HCEC 1CT (cell line): ENCODE measurements at regions not wholly inside any gene's neighbourhood (a gene's known extent, or its start where the extent isn't known, plus 50 kb on each side); places are given as distances from the start of the nearest gene placed in this dataset.

Experiments used
- DNase-seq: peaks from one replicate; pipeline ENCODE4 v3.0.0-alpha.2; 2017

DNA sequence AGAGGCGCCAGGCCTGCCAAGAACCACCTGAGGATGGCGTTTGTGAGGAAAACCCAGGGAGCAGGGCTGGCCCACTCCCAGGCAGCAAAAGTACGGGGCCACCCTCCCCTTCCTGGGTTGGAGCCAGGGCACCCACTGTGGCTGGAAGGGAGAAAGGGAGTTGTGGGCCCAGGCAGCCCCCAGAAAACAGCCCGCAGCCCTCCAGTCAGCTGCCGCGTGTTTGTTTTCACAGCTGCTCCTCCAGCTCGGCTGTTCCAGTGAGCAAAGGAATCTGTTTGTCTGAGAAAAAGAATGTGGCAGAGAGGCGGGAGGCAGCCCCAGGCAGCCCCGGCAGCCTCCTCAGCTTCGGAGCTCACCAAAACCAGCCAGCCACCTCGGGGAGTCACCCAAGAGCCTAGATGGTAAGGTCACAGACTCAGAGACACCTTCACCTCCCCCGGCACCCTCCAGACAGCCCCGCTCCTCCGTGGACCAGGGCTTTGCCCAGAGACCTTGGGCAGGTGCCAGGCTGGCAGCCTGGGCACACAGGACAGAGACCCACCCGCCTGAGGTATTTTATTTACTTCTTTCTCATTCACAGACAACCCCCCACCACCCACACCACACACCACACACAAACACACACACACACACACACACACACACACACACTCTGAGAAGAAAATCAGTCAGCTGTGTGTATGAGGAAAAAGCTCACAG lies 338.1 kb downstream of the BCOR start:
- DNase-seq: peak; percentile 37

DNA sequence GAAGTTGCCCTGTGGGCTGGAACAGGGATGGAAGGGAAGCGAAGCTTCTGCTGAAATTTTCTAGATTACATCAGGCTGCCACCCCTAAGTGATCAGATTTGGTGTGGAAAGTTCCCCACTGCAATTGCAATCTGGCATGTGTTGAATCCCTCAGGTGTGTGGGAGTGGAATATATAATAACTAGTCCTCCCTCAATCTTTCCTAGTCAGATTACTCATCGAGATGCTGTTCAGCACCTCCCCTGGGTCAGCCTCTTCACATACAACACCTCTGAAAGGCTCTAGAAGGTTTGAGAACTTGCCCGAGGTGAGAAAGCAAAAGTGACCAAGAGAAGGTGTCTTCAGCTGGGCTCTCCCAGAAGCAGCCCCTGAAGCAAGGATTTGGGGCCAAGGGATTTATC lies 336.8 kb downstream of the BCOR start:
- DNase-seq: no peak

DNA sequence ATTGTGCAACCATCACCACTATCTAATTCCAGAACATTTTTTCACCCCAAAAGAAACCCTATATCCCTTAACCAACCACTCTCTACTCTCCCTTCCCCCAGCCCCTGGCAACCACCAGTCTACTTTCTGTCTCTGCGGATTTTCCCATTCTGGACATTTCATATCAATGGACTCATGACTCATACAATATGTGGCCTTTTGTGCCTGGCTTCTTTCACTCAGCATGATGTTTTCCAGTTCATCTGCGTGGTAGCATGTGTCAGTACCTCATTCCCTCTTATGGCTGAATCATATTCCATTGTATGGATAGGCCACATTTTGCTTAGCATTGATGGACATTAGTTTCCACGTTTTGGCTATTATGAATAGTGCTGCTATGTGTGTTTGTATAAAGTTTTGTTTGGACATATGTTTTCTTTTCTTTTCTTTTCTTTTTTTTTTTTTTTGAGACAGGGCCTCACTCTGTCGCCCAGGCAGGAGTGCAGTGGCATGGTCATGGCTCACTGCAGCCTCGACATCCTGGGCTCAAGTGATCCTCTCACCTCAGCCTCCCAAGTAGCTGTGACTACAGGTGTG lies 335.4 kb downstream of the BCOR start:
- peak; percentile 49 for DNase-seq

DNA sequence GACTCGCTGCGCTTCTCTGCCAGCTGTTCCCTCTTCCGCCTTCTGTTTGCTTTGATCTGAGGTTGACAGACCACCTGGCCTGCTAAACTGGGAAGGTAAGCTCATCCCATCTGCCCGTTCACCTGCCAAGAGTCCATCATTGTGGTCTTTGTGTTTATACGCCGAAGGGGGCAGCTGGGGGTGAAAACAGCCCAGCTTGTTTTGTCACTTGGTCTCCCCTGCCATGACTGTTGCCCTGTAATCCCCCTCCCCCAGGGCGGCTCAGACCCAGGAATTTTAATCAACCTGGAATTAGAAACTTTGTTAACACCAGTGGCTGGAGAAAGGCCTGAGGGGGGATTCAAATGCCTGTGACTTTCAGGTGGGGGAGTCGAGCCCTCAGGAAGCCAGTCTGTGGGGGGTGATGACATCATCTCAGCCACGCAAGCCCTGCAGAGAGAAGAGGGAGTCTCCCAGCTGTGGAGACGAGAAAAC lies 333.3 kb downstream of the BCOR start:
- no peak for DNase-seq

DNA sequence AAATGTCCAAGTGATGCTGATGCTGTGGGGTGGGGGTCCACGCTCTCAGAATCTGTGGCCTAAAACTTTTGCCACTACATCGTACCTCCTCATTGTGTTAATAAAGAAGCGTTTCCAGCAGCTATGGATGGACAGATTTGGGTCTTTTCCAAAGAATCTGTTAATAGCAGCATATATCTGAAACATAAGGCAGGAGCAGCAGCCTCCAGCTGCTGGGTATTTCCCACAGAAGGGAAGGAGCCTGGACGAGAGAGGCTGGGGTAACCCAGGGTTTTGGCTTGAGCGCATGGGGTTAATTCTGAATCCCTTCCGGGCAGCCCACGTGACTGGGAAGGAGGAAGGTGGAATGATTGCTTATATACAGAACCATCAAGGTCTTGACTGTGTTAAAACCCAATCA lies 332.4 kb downstream of the BCOR start:
- no peak for DNase-seq

DNA sequence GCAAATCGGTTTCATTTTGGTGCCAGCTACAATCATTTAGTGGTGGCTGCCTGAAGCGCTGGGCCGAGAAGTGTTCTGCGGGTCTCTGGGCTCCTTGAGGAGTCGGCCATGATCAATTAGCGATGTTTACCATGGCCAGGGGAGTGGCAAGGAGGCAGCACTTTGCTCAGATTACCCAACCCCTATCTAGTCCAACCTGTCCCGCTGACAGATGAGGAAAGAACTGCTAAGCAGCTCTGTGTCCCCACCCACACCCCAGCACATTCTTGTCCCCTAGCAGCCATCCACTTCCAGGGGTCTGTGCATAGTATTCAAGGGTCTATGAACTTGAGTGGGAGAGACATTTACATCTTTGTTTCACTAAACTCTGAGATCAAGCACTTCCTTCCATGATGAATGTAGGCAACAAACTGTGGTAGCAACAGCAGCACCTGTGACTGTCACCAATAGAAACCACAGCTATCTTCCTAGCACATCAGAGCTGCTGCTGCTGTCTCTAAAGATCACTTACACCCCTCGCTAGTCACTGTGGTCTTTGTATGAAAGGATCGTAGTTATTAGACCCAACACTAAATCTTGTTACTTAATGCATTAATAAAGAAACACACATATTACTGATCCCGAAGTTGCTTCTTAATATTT lies 331.6 kb downstream of the BCOR start:
- no peak for DNase-seq

DNA sequence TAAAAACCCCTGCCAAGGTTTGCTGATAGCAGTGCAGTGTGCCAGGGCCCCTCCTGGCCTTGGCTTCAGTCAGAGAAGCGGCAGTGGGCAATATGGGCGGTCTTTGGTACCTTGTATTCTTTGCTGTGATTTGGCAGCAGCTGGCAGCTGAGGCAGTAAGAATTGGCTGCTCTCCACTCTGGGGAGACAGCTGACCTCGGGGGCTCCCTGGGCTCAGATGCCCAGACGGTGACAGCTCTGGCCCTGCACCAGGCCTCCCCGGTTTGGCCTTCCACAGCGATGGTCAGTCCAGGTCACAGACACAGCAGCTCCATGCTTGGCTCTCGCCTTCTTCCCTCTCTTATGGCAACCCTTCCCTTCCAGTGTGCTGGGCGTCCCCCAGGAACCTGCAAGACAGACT lies 330.9 kb downstream of the BCOR start:
- DNase-seq: no peak

DNA sequence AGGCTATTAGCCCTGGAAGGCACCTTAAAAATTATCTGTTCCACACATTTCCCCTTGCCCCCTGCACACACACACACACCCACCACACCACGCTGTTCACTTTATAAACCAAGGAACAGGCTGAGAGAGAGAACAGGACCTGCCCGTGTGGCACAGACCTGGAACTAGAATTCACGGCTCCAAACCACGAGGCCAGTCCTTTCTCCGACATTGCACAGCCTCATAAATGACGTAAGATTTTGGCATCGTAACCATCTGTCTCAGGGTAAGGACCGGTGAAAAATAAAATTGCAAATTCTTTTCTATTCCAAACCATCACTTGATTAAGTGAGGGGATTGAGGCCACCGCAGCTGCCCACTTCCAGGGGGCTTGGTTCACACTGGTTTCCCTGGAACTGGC lies 330.3 kb downstream of the BCOR start:
- no peak for DNase-seq

DNA sequence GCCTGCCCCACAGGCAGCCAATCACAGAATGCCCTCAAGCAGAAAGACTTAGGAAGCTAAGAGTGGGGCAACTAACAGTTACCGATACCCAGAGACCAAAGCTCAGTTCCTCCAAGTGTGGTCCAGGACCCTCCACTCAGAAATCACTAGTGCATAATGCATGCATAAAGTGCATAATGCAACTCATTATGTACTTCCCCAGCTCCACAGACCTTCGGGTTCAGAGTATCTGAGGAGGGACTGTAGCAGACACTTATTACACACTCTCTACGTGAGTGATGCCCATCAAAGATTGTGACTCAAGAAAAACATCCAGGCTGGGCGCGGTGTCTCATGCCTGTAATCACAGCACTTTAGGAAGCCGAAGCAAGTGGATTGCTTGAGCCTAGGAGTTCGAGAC lies 328.0 kb downstream of the BCOR start:
- no peak for DNase-seq

DNA sequence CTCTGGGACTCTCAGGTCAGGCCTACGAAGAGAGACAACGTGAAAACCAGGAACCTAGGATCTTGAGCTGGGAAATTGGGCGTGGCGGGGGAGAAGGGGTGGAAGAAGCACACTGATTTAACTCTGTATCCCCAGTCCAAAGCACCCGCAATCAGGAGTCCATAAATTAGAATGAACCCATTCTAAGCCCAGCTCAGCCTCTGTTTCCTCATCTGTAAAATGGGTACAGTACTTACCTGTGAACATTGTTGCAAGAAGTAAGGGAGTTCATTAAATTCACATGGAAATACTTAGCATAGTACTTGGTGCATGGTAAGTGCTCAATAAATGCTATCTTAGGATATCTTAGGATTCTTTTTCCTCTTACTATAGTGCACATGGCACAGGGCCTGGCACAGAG lies 326.7 kb downstream of the BCOR start:
- no peak for DNase-seq

DNA sequence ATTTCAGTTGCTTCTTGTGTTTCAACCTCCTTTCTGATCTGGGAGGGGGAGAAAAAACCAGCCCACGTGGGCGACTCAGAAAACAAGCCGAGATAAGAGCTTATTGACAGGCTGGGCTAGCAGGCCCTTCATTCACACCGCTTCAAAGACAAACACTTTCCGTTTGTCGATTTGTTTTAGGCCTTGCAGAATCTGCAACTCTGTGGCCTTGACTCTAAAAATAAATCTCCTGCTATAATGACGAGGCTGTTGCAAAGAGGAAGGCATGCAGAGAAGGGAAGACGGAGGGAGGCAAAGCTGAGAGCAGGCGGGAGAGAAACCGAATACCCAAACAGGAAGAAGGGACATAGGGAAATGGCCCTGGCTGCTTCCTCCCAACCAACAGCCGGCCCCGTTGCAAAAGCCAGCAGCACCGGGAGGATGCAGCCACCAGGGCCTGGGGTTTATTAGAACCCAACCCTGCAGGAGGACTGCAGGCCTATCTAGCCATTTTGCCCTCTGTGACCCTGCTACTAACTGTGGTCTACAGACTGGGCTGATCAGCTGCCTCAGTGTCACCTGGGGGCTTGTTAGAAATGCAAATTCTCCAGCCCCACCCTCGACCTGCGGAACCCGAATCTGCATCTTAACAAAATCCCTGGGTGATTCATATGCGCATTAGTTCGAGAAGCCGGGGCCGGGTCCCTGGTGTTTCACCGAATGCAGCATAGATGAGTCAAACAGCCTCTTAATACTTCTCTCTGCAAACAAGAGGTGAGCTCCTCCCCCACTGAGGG lies 325.5 kb downstream of the BCOR start:
- DNase-seq: no peak

DNA sequence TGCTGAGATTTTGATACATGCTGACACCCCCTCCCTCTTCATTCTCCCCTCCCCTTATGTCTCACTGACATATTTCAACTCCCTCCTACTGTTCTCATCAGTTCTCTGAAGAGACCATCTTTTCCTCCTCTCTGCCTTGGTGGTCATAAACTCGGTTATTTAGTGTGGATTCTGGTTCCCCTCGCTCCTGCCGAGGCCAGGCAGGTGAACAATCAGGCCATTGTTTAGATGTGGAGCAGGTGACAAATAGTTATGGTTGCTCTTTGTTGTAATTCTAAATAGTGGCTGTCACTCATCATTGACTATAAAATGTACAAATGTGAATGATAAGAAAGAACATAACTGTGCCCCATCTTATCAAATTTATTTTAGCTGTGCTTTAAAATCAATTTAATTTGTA lies 324.6 kb downstream of the BCOR start:
- DNase-seq: no peak

DNA sequence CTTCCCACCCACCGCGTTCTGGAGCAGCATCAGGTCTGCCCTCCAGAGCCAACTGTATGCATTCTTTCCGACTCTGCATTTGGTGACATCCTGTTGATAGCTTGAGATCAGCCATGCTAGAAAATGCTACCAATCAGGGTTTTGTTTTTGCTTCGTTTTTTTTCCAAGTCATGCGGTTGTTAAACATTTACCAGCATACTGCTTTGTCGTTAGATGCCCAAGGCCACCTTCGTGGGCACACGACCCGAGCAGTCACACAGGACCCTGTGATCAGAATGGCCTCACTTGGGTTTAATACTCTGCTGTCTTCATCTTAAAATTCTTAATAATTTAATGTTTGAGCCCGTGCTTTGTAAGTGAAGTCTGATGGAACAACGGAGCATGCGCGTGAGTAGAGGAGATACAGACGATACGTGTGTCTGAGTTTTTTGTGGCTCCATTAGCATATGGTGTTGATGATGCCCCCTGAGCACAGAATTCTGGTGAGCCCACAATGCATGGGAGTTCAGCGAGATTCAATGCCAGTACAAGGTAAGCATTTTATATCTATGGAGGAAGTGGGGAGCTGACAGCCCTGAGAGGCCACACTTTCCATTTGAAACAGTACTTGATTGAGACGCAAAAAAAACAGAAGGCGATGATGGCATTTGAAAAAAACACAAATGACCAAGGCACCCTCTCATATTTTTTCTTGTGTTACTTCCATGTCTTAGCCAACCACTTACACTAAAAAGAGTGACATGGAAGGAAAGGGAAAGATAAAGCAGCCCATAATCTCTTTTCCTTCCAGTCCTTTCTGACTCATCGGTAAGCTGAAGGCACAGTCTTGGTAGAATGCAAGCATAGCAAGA lies 323.6 kb downstream of the BCOR start:
- DNase-seq: no peak

DNA sequence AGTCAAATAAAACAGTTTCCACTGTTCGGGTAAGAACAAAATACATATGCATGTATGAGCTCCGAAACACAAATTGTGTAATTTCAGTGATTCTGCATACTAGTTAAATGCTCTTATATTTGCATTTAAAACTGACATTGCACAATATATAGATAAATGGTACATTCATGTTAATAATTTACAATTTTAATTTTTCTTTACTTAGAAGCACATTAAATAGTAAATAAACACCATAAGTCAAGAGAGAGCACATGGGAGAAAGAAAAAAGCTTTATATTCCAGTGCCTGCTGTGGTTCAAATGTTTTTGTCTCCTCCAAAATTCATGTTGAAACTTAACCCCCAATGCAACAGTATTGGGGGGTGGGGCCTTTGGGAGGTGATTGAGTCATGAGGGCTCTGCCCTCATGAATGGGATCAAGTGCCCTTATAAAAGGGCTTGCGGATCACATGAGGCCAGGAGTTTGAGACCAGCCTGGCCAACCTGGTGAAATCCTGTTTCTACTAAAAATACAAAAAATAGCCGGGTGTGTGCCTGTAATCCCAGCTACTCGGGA lies 322.9 kb downstream of the BCOR start:
- DNase-seq: no peak

DNA sequence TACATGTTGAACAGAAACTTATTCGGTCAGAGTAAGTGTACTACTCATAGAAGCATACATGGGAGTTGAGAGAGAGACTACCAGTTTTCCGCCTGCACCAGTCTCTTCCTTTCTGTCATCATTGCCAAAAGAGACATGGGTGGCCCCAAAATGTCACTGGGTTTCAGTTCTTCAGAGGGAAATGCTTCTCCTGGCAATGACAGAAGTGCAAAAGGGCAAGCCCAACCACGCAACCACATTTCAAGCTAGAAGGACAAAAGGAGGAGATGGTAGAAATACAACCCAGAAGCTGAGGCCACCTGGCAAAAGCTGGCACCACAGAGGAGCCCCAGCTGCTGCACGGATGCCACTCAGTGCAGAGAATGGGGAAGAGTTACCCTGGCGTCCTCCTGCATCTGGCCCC lies 320.1 kb downstream of the BCOR start:
- DNase-seq: no peak

DNA sequence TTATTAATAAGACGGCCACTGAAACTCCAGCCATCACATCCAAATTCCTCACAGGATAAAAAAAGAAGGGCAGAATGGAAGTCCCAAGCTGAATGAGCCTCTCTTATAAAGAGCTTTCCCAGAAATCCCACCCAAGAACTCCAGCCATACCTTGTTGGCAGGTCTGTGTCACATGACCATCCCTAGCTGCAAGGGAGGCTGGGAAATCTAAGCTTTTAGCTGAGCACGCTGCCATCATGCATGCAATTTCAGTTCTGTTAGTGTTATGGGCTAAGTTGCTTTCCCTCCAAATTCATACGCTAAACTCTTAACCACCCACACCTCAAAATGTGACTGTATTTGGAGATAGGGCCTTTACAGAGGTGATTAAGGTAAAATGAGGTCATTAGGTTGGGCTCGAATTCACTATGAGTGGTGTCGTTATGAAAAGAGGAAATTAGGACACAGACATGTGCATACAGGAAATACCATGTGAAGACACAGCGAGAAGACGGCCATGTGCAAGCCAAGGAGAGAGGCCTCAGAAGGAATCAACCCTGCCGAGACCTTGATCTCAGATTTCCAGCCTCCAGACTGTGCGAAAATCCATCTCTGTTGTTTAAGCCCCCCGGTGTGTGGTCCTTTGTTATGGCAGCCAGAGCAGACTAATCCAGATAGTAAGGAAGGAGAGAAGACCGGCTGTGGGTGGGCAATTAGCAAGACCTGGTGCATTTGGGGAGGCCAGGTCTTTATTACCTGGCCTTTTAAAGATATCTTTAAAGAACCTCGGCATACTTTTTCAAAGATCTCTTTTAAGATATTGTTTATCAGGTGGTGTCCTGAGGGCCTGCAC lies 317.6 kb downstream of the BCOR start:
- no peak for DNase-seq

DNA sequence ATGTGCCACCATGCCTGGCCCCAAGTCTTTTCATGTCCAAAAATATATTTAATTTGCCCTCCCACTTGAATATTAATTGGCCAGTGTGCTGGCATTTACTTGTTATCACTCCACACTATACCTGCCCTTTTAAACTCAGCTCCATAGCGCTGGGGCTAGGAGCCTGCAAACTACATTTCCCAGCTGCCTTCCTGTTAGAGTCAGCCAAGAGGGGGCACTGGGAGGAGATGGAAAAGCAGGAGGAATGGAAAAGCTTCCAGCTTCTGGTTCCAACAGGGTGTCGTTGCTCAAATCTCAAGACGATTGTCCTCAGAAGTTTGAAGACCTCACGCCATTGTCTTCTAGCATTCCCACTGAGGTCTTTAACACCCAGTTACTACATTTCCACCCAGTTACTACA lies 315.5 kb downstream of the BCOR start:
- DNase-seq: no peak

DNA sequence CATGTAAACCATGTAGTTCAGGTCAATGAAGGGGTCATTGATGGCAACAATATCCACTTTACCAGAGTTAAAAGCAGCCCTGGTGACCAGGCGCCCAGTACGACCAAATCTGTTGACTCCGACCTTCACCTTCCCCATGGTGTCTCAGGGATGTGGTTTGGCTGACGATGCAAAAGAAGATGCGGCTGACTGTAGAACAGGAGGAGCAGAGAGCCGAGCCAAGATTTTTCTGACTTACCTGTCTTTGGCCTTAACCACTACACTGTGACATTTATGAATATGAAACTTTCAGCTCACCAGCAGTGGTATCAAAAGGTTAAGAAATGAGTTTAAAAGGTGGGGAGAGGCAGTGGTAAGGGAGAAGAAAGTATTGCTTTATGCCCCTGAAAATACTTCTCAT lies 309.8 kb downstream of the BCOR start:
- no peak for DNase-seq

DNA sequence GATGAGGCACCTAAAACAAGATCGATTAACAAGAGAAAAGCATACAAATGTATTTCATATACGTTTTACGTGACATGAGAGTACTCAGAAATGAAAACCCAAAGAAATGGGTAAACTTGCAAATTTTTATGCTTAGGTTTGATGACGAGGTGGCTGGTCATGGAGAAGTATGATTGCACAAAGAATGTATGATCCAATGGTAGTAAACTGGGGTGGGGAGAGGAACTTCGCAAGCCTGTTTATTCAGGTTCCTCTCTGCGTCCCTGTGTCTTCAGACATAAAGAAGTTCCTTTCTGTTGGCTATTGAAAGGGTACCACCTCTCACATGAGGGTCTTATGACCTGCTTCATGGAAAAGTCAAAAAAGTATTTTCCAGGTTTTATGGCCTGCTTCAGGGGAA lies 309.2 kb downstream of the BCOR start:
- no peak for DNase-seq

DNA sequence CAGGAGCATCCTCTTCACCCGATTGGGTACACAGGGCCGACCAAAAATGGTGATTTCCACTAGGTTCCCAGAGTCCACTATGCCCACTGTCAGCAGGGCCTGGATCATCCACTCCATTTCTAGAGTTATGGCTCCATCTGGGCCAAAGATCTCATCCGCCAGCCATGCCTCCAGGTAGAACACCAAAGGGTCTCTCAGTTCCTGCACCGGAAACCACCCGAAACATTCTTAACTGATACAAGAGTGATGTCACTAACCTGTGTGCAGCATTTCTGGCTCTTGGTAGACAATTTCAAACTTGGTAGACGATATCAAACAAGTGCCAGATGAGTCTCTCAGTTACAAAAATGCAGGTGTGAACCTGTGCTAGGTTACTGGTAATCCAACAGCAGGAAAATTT lies 306.1 kb downstream of the BCOR start:
- DNase-seq: no peak

DNA sequence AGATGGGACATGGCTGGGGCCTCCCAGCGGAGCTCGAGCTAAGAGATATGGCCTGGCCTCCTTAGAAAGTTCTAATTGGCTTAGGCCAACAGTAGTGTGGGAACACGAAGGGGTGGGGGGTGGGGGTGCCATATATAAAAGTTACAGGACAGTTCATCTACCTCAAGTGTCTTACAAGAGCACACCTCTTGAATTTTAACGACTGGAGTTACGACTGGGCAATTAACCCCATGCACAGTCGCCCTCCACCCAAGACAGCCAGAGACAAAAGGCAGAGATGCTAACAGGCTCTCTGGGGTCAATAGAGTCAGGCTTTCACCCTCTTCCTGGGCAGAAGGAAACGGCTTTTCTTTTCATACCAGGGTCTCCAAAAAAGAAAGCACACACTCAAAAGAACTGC lies 302.2 kb downstream of the BCOR start:
- DNase-seq: no peak

DNA sequence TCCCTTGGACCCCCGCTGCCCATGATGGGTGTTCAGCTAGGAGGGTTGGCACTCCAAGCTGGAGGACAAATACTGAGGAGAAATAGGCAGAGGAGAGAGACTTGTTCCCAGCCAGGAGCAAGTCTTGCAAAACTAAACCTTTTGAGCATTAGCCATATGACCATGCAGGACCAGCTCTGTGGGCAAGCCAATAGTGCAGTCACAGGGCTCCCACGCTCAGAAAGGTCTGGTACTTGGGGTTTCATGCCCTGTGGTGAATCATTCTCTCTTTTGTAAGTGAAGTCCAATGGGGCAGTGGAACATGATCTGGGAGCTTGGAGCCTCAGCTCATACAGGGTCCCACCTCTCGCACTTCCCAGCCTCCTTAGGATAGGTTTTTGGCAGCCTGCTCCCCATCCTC lies 300.9 kb downstream of the BCOR start:
- no peak for DNase-seq
